Heart left ventricle (tissue), 13 donors: ENCODE measurements at regions not wholly inside any gene's neighbourhood (a gene's known extent, or its start where the extent isn't known, plus 50 kb on each side); places are given as distances from the start of the nearest gene placed in this dataset.

ENCODE experiments used
- CTCF ChIP-seq, 12 donors: fragments of 200-600 bp; sonication (generic) in 4 of 12; IDR thresholded peaks; one replicate each; pipeline versions ENCODE4 v1.5.0 to v1.8.0; 2018 to 2022; ENCODE audit warnings: antibody characterized with exemption in 12 of 12, mild to moderate bottlenecking in 5 of 12
- POLR2A ChIP-seq, 2 donors: fragments of 450-650 bp; IDR thresholded peaks; one replicate each; pipeline ENCODE4 v1.6.1; 2017; ENCODE audit warnings: antibody characterized with exemption in 2 of 2, mild to moderate bottlenecking in 2 of 2, moderate library complexity in 2 of 2
- donor health status: ischemic (EF 13 %, LVEDD 7.1; RV severe dilation, severe dysfunction).
- donor health status: DM: no; HTN: yes; CAD: no.
- donor health status: DM: no; HTN: no; CAD: no.
- donor health status: ischemic (EF 25% LVEDD 6.9; RV normal size, moderate dysfunction).
- donor health status: ischemic (EF 25% LVEDD 5.7; RV mildly dilated, moderate dysfunction).
- donor health status: ischemic (EF 35%, LVEDD 5.7; RV mildly dilated, moderate dysfunction).
- donor health status: nonischemic (EF 11% LVEDD 7.7; RV severe dilation, severe dysfunction).
- donor health status: DM: yes; HTN: yes; CAD: no.
- donor health status: PGD.
- donor health status: ischemic (EF 29% LVEDD 5.4; RV normal size, mild dysfunction).
- donor health status: nonischemic (EF 23%, LVEDD 6.1; RV moderate dilation, normal function).

GRCh38 chr20:51178153-51178552 lies 155.2 kb upstream of the KCNG1 start:
- TF ChIP-seq CTCF (IDR thresholded peaks at IDR 0.05) (no peak), POLR2A (IDR thresholded peaks at IDR 0.05) (no peak)
